NT2/D1 (cell line): ENCODE measurements at regions not wholly inside any gene's neighbourhood (a gene's known extent, or its start where the extent isn't known, plus 50 kb on each side); places are given as distances from the start of the nearest gene placed in this dataset.

Experiments
- SUZ12 ChIP-seq: IDR thresholded peaks from 2 replicates; pipeline ENCODE4 v1.6.1; 2011; ENCODE audit not compliant: insufficient read length, insufficient read depth; ENCODE audit errors: extremely low read depth
- YY1 ChIP-seq: IDR thresholded peaks from 2 replicates; pipeline ENCODE4 v1.6.1; 2011; ENCODE audit not compliant: insufficient read length, insufficient read depth
- ZNF274 ChIP-seq: IDR thresholded peaks from 2 replicates; pipeline ENCODE4 v1.6.1; 2011; ENCODE audit warnings: mild to moderate bottlenecking, low read depth, low read length

GRCh38 chr2:128623776-128624761, 305.4 kb upstream of the HS6ST1 start:
- no peak for TF ChIP-seq YY1
- no peak for TF ChIP-seq ZNF274
- no peak for TF ChIP-seq SUZ12
